ENCODE measurements at regions not wholly inside any gene's neighbourhood (a gene's known extent, or its start where the extent isn't known, plus 50 kb on each side); places are given as distances from the start of the nearest gene placed in this dataset.

GRCh38 chr2:205849136-205849535 is 166.8 kb downstream of the NRP2 start (continued):
- no peak for TF ChIP-seq ZNF639 (tag by site-specific recombination; IDR thresholded peaks at IDR 0.05)
- TF ChIP-seq ZNF514 (tag by site-specific recombination; IDR thresholded peaks at IDR 0.05) = no peak

GRCh38 chr2:205848601-205849000 is 166.3 kb downstream of the NRP2 start:
- CTCF ChIA-PET = interaction anchor here (1.1 kb wide), 1 partner anchor 35 kb away, joined by 3 read pairs; no protein-coding TSS in a partner anchor
- Histone ChIP-seq H3K4me1 (ENCODE audit: control insufficient read depth, insufficient read depth, low read length) (no peaks in the 10 kb centered on the region), H3K9me3 (ENCODE audit: control insufficient read depth, insufficient read depth, low read depth, low read length) (no peaks in the 10 kb centered on the region), H3K4me3 (ENCODE audit: low read depth, low read length) (no peak overlapping the region), H3K27ac (ENCODE audit: extremely low read depth, low read depth, low read length) (no peak overlapping the region), H3K36me3 (ENCODE audit: control insufficient read depth in 2 of 2, insufficient read depth in 1 of 2, low read length in 2 of 2) (no peaks in the 10 kb centered on the region)
- POLR2A ChIA-PET = interaction anchor here (1.1 kb wide), 1 partner anchor 10 kb away, joined by 4 read pairs; no protein-coding TSS in a partner anchor
- TF ChIP-seq ZNF529 (tag by site-specific recombination; IDR thresholded peaks at IDR 0.05; ENCODE audit: insufficient replicate concordance) (no peak), ZNF155 (tag by site-specific recombination; IDR thresholded peaks at IDR 0.05) (no peak), ZBTB7A (tag by site-specific recombination; IDR thresholded peaks at IDR 0.05; ENCODE audit: low read depth) (no peak), SETDB1 (IDR thresholded peaks at IDR 0.05; ENCODE audit: insufficient read length, low read length) (no peak), ZSCAN5A (tag by site-specific recombination; IDR thresholded peaks at IDR 0.05) (no peak)
